Stimulated activated naive CD8-positive, alpha-beta T cell treated with anti-CD3 and anti-CD28 coated beads, Interleukin-15, Interleukin-2, amounts not matched to agents 100 U/mL and 50 U/mL, for 24 hours (primary cell): ENCODE measurements at regions not wholly inside any gene's neighbourhood (a gene's known extent, or its start where the extent isn't known, plus 50 kb on each side); places are given as distances from the start of the nearest gene placed in this dataset.

Source experiments
- ATAC-seq: fragments of 150-1000 bp; cut with Tn5 transposase; one replicate; pipeline ENCODE4 v1.10.0; 2021
- DNase-seq: peaks from one replicate; pipeline ENCODE4 v3.0.0; 2021

DNA sequence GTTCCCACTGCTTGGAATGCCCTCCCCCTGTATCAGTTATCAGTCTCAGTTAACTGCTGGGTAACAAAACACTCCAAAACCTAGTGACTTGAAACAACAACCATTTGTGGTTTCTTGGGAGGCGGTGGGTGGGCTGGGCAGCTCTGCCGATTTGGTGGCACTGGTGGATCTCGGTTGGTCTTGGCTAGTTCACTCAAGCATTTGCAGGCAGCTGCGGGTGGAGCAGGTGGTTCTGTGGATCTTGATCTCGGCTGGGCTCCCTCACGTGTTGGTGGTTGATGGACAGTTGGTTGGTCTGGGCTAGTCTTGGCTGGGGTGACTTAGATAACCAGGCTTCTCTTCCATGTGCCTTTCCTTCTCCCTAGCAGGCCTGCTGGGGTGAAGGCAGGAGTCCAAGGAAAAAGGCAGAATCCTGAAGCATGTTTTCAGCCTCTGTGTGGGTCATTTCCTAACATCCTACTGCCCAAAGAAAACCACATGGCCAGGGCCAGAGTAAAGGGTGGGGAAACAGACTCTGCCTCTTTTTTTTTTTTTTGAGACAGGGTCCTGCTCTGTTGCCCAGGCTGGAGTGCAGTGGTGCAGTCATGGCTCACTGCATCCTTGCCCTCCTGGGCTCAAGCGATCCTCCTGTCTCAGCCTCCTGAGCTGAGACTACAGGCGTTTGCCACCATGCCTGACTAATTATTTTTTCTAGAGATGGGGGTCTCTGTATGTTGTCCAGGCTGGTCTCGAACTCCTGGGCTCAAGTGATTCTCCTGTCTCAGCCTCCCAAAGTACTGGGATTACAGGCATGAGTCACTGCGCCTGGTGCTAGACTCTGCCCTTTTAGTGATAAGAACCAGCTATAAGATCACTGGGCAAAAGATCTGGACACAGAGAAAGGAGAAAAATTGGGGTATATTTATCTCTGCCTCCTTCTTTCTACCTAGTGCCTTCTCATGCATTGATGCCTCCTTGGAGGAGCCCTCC, 183.7 kb downstream of the RGS3 start:
- DNase-seq (no peak), ATAC-seq (no peak)

DNA sequence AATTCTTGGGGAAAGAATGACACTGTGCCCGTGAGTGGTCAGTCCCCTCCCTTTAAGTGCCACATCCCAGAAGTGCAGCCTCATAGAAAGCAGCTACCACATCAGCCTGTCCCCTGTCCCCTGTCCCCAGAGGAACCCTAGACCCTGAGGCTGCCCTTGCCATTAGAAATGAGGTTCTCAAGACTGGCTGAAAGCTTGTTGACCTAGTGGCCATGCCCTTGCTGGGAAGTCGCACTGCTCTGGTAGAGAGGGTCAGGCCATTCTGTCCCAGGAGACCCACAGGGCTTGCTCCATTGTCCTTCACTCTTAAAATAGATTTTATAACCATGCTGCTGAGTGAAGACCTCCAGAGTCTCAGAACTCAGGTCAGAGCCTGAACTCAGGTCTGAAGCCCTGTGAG, 184.5 kb downstream of the RGS3 start:
- DNase-seq = no peak

DNA sequence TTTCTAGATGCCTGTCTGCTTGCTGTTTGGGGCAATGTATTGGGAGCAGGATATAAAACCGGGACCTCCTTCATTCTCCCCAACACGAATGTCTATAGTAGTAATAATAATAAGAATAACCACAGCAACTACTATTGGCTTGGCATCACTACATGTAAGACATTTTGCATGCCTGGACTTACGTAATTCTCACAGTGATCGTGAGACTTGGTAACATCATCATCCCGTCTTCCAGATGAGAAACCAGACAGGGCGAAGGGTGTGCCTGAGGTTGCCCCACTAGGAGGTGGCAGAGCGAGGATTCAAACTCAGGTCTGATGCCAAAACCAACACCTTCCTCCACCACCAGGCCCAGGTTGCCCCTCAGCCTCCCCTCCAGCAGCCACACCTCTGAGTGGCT, 185.1 kb downstream of the RGS3 start:
- ATAC-seq = no peak
- no peak for DNase-seq

More for the DNA sequence above, 184.5 kb downstream of the RGS3 start:
- ATAC-seq = no peak

GRCh38 chr9:113649054-113649453, 185.5 kb downstream of the RGS3 start:
- DNase-seq = no peak
- ATAC-seq = no peak

DNA sequence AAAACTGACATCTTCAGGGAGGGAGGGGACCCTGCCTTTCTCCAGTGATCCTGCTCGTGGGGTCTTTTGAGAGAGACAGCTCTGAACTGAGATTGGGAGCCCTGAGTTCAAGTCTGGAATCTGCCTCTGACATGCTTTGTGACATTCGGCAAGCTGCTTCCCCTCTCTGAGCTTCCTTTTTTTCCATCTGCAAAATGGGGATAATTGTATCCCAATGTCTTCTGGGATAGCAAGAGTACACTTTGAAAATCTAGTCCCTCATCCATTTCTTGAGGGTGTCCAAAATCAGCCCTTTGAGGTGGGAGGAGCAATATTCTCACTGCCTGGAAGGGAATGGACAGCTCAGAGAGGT, 186.3 kb downstream of the RGS3 start:
- ATAC-seq (no peak), DNase-seq (no peak)

DNA sequence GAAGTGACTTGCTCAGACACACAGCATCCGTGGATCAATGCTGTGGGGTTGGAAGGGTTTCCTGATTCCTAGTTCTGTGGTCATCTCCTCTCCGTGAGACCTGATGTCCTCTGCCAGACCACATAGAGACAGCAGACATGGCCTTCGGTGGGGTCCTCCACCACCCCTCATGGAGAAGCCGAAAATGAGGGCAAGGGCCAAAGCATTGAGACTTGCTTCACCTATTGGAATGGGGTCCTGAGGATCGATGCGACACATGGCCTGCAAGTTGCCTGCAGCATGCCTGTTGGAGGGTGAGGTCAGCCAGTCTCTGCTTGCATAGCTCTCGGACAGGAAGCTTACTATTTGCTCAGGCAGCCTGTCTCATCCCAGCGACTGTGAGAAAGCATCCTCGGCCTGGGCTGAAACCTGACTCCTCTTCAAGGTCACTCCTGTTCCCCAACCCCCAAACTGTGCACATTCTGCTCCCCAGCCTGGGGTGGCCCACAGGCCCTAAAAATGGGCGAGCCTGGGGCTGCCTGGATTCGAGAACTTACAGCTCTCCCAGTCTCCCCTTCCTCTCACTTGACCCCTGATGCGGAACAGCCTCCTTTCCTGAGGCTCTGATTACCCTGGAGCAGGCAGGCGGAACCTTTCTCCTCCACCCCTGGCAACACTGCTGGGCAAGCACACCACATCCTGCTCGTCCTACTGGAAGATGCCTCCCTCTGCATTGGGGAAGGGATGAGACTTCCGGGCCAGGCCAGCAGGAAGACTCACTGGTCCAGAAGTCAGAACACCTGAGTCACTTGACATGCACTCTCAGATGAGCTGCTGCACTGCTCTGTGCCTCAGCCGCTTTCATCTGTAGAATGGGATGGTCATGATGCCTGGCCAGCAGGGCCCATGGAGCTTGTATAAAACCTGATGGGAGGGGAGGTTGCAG, 186.9 kb downstream of the RGS3 start:
- DNase-seq (no peak), ATAC-seq (no peak)

DNA sequence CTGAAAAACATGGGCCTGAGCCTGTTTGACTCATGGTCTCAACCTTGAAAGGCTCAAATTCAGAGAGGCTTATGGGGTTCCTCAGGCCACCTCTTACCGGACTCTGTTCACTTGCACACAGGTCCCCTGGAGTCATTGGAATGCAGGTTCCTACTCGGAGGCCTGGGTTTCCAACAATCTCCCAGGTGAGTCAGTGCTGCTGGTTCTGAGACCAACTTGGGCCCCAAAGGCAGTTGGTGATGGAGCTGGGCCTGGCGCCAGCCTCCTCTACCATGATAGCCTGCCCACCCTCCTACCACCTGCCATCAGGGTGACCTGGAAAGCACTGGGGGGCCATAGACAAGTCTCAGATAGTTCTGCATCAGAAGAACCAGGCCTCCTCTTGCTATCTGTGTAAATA, 188.4 kb downstream of the RGS3 start:
- ATAC-seq = no peak
- no peak for DNase-seq

DNA sequence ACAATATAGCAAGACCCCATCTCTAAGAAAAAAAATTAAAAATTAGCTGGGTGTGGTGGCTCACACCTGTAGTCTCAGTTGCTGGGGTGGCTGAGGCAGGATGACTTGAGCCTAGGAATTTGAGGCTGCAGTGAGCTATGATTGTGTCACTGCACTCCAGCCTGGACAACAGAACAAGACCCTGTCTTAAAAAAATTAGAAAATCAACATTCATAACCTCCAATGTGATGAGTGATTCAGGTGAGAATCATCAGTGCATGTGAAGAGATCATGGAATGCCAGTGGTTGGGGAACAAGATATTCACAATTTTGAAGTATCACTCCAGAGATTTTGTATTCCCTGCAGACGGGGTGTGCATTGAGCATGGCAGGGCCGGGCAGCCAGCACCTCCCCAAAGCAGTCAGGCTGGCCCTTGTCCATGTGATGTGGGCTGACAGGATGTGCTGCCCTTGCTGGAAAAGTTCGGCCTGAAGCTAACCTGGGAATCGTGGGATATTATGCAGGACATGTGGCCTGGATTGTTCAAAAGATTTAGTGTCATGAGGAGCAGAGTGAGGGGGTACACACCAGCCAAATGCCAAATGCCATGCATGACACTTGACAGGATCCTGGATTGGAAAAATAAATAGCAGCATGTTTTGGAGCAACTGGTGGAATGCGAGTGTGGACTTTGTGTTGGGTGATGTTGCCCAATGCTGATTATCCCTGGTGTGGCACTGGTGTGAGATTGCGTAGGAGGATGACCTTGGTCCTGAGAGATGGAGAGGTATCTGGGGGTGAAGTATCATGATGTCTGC, 189.0 kb downstream of the RGS3 start:
- no peak for DNase-seq
- ATAC-seq = no peak

- ATAC-seq (no peak), DNase-seq (no peak)
These were observed 190.4 kb downstream of the RGS3 start for GRCh38 chr9:113653746-113654604.

DNA sequence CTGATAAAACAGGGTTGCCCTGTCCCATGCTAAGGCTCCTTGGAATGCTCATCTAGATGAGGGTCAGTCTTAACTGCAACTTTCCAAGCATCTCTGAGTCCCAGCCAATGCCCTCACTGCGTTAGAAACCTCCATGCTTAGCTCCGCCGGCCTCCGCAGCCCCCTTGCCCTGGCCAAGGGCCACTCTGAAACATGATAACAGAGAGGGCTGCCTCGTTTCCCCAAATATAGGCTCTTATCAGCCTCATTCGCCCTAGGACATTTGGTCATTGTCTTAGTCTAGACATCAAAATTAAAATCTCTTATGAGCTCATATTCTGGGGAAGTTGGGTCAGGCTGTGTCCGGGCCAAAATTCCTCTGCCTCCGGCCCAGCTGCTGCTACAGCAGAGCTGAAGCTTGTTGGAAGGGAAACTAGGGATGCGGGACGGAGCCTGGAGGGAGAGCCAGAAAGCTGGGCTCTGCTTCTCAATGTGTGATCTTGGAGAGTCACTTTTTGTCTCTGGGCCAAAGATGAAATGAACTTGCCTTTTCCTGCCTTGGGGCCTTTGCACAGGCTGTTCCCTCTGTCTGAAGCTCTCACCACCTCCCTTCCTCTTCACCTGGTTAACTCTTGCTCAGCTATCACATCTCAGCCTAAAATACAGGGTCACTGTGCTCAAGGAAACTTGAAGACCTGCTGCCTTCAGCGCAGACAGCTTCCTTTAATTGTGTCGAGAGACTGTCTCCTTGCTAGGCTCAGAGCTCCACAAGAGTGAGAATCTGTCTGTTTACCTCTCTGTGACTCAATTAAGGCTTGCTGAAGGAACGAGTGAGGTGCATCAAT, 191.3 kb downstream of the RGS3 start:
- ATAC-seq (no peak), DNase-seq (no peak)

DNA sequence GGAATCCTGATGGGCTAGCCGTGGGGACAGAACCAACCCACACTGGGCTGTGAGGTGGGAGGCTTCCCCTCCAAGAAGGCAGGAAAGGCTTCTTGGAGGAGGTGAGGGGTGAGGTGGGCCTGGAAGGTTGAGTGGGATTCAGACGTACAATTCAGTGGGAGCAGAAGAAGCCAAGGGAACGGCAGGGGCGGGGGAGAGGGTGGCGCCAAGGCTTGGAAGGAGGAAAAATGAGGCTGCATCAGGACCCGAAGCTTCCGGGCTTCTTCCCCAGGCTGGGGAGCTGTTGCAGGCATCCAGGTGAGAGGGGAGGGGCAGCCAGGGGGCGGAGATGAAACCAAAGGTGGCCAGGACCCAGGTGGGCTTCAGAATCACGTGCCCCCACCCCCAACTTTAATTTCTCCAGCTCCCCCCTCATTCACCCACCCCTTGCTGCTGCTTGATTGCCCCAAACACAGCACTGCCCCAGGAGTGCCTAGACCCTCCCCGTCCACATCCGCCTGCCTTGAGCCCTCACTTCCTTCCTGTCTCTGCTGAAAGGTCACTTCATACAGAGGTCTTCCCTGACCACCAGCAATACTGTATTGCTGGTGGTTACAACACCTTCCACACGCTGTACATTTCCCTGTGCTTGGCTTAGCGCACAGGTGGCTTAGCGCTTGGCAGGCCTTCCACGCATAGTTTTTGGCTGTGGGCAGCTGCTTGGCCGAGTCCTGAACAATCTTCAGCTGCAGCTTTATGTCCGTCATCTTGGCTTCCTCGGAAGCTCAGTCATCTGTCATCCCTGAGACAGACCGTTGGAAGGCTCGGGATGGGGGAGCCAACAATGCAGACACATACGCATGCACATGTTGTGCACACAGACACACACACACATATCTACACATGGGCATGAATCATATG, 193.5 kb downstream of the RGS3 start:
- ATAC-seq = no peak
- no peak for DNase-seq

DNA sequence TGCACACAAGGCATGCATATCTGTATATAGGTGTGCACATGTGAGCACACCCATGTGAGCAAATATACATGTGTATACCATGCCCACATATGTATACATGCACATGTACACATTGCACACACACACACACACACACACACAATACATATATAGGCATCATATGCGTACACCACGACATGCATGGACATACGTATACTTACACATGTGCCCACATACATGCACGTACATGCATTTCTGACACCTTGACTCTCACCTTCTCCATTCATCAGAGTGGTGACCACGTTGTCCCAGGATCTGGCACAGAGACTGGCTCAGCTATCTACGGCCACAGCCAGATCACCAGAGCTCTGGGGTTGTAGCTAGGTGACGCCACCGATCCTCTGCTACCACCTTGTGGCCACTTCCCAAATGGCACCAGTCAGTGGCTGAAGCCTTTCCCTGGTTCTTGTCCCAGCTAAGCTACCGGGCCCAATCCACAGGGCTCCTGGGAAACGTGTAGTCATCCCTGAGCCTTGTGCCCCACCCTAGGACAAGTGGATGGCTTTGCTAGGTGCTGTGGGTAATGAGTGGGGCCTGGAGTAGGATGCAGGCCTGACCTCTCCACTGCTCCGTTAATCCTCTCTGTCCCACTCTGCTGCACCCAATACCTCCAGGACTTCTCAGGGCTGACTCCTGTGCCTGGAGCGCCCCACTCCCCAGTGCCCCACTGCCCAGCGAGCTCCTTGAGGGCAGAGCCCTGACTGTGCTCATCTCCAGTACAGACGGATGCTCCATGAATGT, 194.4 kb downstream of the RGS3 start:
- peak; percentile 87 for ATAC-seq
- DNase-seq = peak; percentile 86

DNA sequence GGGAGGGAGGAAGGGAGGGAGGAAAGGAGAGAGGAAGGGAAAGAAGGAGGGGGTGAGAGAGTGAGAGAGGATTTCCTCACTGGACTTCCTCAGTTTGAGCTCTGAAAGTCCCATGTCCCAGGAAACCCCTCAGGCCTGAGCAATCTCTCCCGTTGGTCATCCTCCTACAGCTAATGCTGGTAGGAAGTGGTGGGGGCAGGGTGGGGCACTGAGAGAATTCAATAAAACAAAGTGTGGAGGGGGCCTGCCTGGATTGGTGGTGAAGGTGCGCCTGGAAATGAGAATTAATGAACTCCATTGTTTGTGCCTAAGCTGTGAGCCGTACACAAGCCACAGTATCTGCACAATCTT, 195.0 kb downstream of the RGS3 start:
- ATAC-seq (no peak), DNase-seq (no peak)

DNA sequence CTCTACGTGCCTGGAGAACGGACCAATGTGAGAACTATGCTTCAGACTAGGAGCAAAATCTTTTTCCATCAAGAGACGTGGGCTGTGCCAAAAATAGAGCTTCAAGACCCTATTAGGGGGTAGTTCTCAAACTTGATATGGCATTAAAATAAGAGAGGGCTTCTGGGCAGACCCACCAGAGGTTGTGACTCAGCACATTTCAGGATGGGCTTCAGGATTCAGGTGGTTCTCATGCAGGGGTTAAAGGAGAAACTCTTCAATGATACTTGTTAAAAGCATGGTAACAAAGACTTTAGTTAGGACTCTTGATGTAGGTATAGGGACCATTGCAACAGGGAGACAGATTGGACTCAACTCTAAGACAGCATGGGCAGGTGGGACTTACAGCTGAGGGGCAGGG, 195.5 kb downstream of the RGS3 start:
- DNase-seq (no peak), ATAC-seq (no peak)

GRCh38 chr9:113659740-113660139, 196.2 kb downstream of the RGS3 start:
- no peak for DNase-seq
- ATAC-seq = no peak

GRCh38 chr9:113660196-113660595, 196.7 kb downstream of the RGS3 start:
- no peak for DNase-seq

DNA sequence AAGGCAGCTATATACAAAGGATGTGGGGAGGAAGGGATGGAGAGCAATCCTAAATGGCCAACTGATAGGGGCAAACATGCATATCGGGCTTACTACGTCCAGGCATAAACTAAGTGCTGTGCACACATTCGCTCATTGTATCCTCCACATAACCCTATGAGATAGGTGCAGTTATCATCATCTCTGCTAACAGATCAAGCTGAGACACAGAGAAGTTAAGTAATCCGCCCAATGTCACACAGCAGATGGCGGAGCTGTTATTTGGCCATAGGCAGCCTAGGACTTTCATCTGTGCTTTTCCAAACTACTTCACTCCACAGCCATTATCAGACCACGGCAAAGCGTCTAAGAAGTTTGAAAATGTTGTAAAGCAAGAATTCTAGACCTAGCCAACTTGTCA, 197.5 kb downstream of the RGS3 start:
- DNase-seq = no peak
- no peak for ATAC-seq

More at GRCh38 chr9:113660196-113660595, 196.7 kb downstream of the RGS3 start:
- ATAC-seq = no peak

- DNase-seq (no peak), ATAC-seq (no peak)
These were observed 200.8 kb downstream of the RGS3 start for GRCh38 chr9:113664181-113664875.
